ENCODE measurements at regions not wholly inside any gene's neighbourhood (a gene's known extent, or its start where the extent isn't known, plus 50 kb on each side); places are given as distances from the start of the nearest gene placed in this dataset.

DNA sequence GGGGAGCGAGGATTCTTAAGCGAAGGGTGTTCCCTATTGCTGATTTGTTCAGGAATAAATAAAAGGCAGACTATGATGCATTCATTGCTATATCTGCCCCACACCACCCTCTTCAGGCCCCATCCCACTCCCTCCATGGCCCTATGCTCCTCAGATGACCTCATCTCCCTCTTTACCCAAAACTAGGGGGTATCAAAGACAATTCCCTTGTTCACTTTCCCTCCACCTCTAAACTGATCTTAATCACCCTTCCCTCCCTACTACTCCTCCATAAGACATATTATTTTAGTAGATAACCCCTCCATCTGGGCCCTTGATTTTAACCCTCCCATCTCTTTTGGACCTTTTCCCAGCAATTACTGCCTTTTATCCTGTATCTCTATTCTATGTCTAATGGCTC lies 434.9 kb upstream of the RUNX1 start:
- no peak overlapping the region for H3K27ac Mint-ChIP-seq

GRCh38 chr21:35482933-35483662 lies 434.0 kb upstream of the RUNX1 start:
- peaks cover 2% of the 10 kb centered on the region for H3K36me3 Mint-ChIP-seq (ENCODE audit: low read depth)
- ChIA-PET POLR2A (no interaction called here), CTCF (no interaction called here)
- intact Hi-C loops (cut with micrococcal nuclease) = no loop called here
- H3K27me3 Mint-ChIP-seq = peaks cover 5% of the 10 kb centered on the region
- DNase-seq (no peak), ATAC-seq (no peak)
- H3K4me3 Mint-ChIP-seq = no peak overlapping the region
- TF ChIP-seq CTCF (IDR thresholded peaks at IDR 0.05) = no peak
- H3K27ac Mint-ChIP-seq = no peak overlapping the region
- H3K9me3 Mint-ChIP-seq = peaks cover 9% of the 10 kb centered on the region
- H3K4me1 Mint-ChIP-seq (ENCODE audit: low read depth) = peaks cover 9% of the 10 kb centered on the region

More for the DNA sequence above, 434.9 kb upstream of the RUNX1 start:
- H3K9me3 Mint-ChIP-seq = peaks cover 5% of the 10 kb centered on the region
- H3K27me3 Mint-ChIP-seq = peaks cover 4% of the 10 kb centered on the region
- ChIA-PET POLR2A (no interaction called here), CTCF (no interaction called here)
- H3K4me1 Mint-ChIP-seq (ENCODE audit: low read depth) = peaks cover 2% of the 10 kb centered on the region
- intact Hi-C loops (cut with micrococcal nuclease) = no loop called here
- DNase-seq (no peak), ATAC-seq (no peak)
- no peak for TF ChIP-seq CTCF (IDR thresholded peaks at IDR 0.05)
- peaks cover 2% of the 10 kb centered on the region for H3K36me3 Mint-ChIP-seq (ENCODE audit: low read depth)
- H3K4me3 Mint-ChIP-seq = no peak overlapping the region

DNA sequence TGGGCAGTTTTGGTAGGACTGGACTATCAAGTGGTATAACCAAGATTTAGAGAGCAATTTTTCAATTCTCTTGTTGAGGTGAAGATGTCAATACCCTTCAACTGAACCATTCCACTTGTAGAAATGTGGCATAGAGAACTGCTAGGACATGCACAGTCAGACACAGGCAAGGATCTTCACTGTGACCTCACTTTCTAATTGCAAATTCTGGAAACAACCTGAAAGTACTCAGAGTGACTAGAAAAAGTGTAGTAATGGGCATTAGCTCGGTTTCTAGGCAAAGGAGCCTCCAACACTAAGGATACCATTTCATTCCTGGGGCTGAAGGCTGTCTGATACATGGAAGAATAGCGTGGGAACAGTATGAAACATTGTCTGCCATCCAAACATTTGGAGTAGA lies 433.0 kb upstream of the RUNX1 start:
- Mint-ChIP-seq H3K27me3 (peaks cover 5% of the 10 kb centered on the region), H3K36me3 (ENCODE audit: low read depth) (peaks cover 2% of the 10 kb centered on the region), H3K4me3 (no peak overlapping the region), H3K9me3 (peaks cover 9% of the 10 kb centered on the region), H3K4me1 (ENCODE audit: low read depth) (peaks cover 12% of the 10 kb centered on the region), H3K27ac (no peak overlapping the region)
- ChIA-PET POLR2A (no interaction called here), CTCF (no interaction called here)
- TF ChIP-seq CTCF (IDR thresholded peaks at IDR 0.05) = no peak
- no peak for DNase-seq
- ATAC-seq = no peak
- intact Hi-C loops (cut with micrococcal nuclease) = no loop called here

GRCh38 chr21:35481005-35481404 lies 431.9 kb upstream of the RUNX1 start:
- H3K4me3 Mint-ChIP-seq = no peak overlapping the region
- ChIA-PET POLR2A (no interaction called here), CTCF (no interaction called here)
- ATAC-seq (no peak), DNase-seq (no peak)
- intact Hi-C loops (cut with micrococcal nuclease) = no loop called here
- no peak overlapping the region for H3K27ac Mint-ChIP-seq
- H3K4me1 Mint-ChIP-seq (ENCODE audit: low read depth) = peaks cover 19% of the 10 kb centered on the region
- H3K9me3 Mint-ChIP-seq = peaks cover 9% of the 10 kb centered on the region
- peaks cover 6% of the 10 kb centered on the region for H3K27me3 Mint-ChIP-seq
- TF ChIP-seq CTCF (IDR thresholded peaks at IDR 0.05) = no peak
- H3K36me3 Mint-ChIP-seq (ENCODE audit: low read depth) = peaks cover 2% of the 10 kb centered on the region

GRCh38 chr21:35479529-35479928 lies 430.4 kb upstream of the RUNX1 start:
- H3K27ac Mint-ChIP-seq = no peak overlapping the region
- ATAC-seq (no peak), DNase-seq (no peak)
- no peak overlapping the region for H3K4me3 Mint-ChIP-seq
- H3K9me3 Mint-ChIP-seq = peaks cover 9% of the 10 kb centered on the region
- H3K36me3 Mint-ChIP-seq (ENCODE audit: low read depth) = peaks cover 2% of the 10 kb centered on the region
- POLR2A ChIA-PET = no interaction called here
- CTCF ChIA-PET = no interaction called here
- peaks cover 30% of the 10 kb centered on the region for H3K4me1 Mint-ChIP-seq (ENCODE audit: low read depth)
- intact Hi-C loops (cut with micrococcal nuclease) = no loop called here
- peaks cover 6% of the 10 kb centered on the region for H3K27me3 Mint-ChIP-seq
- no peak for TF ChIP-seq CTCF (IDR thresholded peaks at IDR 0.05)

Data from activated CD8-positive, alpha-beta T cell treated with anti-CD3 and anti-CD28 coated beads for 36 hours (primary cell).